ENCODE measurements at regions not wholly inside any gene's neighbourhood (a gene's known extent, or its start where the extent isn't known, plus 50 kb on each side); places are given as distances from the start of the nearest gene placed in this dataset.

GRCh38 chr5:143464723-143465490, 61.4 kb upstream of the NR3C1 start:
- H3K27ac Mint-ChIP-seq = peak overlapping the region in 1 of 7 donors; percentile 83

GRCh38 chr5:143462431-143462830, 58.9 kb upstream of the NR3C1 start:
- no peaks in the 10 kb centered on the region for H3K9me3 ChIP-seq (replicated peaks in 1 of 2; ENCODE audit: control insufficient read depth in 1 of 2, insufficient read depth in 1 of 2, low read length in 2 of 2)
- no peak overlapping the region for H3K4me3 ChIP-seq (replicated peaks in 1 of 3; ENCODE audit: low read depth in 2 of 3, low read length in 3 of 3)
- H4K20me1 ChIP-seq (ENCODE audit: insufficient read depth, low read length) = no peaks in the 10 kb centered on the region
- H3K79me2 ChIP-seq (ENCODE audit: insufficient read depth, low read length) = no peaks in the 10 kb centered on the region
- H3K27ac ChIP-seq (ENCODE audit: low read depth in 1 of 2, low read length in 2 of 2) = no peak overlapping the region
- peak in 1 of 3 donors; percentile 10 for DNase-seq
- no peaks in the 10 kb centered on the region for H3K36me3 ChIP-seq (replicated peaks in 1 of 2; ENCODE audit: control insufficient read depth in 1 of 2, insufficient read depth in 2 of 2, low read length in 2 of 2)
- no peak for TF ChIP-seq CTCF (IDR thresholded peaks at IDR 0.05)
- no peak overlapping the region for H3K27ac Mint-ChIP-seq
- peaks cover 0 to 2% (median 0%) of the 10 kb centered on the region in 3 donors for H3K27me3 Mint-ChIP-seq (ENCODE audit: low read depth in 3 of 3)
- intact Hi-C loops (cut with micrococcal nuclease) = no loop called here
- peaks cover 4% of the 10 kb centered on the region for H3K4me1 Mint-ChIP-seq
- peaks cover 0 to 3% (median 0%) of the 10 kb centered on the region in 7 donors for H3K9me3 Mint-ChIP-seq
- no peaks in the 10 kb centered on the region for H3K27me3 ChIP-seq (ENCODE audit: control insufficient read depth in 2 of 2, insufficient read depth in 2 of 2, low read length in 2 of 2)
- no peak overlapping the region for H2AFZ ChIP-seq (ENCODE audit: insufficient read depth, low read depth, low read length, poor library complexity, severe bottlenecking)
- no peaks in the 10 kb centered on the region for H3K36me3 Mint-ChIP-seq
- H3K4me2 ChIP-seq (replicated peaks; ENCODE audit: extremely low read depth, low read length, poor library complexity, severe bottlenecking) = no peak overlapping the region
- H3K4me1 ChIP-seq (ENCODE audit: control insufficient read depth in 1 of 2, insufficient read depth in 2 of 2, low read length in 2 of 2) = no peaks in the 10 kb centered on the region
- H3K9ac ChIP-seq (ENCODE audit: insufficient read depth, low read length, poor library complexity, severe bottlenecking) = no peak overlapping the region
- no peak overlapping the region for H3K4me3 Mint-ChIP-seq

More at GRCh38 chr5:143464723-143465490, 61.4 kb upstream of the NR3C1 start:
- intact Hi-C loops (cut with micrococcal nuclease) = no loop called here
- no peaks in the 10 kb centered on the region for H3K27me3 ChIP-seq (ENCODE audit: control insufficient read depth in 2 of 2, insufficient read depth in 2 of 2, low read length in 2 of 2)
- no peaks in the 10 kb centered on the region for H3K36me3 Mint-ChIP-seq
- no peaks in the 10 kb centered on the region for H3K4me1 ChIP-seq (ENCODE audit: control insufficient read depth in 1 of 2, insufficient read depth in 2 of 2, low read length in 2 of 2)
- H3K9me3 ChIP-seq (replicated peaks in 1 of 2; ENCODE audit: control insufficient read depth in 1 of 2, insufficient read depth in 1 of 2, low read length in 2 of 2) = no peaks in the 10 kb centered on the region
- no peaks in the 10 kb centered on the region for H4K20me1 ChIP-seq (ENCODE audit: insufficient read depth, low read length)
- no peaks in the 10 kb centered on the region for H3K79me2 ChIP-seq (ENCODE audit: insufficient read depth, low read length)
- H2AFZ ChIP-seq (ENCODE audit: insufficient read depth, low read depth, low read length, poor library complexity, severe bottlenecking) = no peak overlapping the region
- no peak for DNase-seq
- H3K4me2 ChIP-seq (replicated peaks; ENCODE audit: extremely low read depth, low read length, poor library complexity, severe bottlenecking) = no peak overlapping the region
- no peak for TF ChIP-seq CTCF (IDR thresholded peaks at IDR 0.05)
- no peak overlapping the region for H3K9ac ChIP-seq (ENCODE audit: insufficient read depth, low read length, poor library complexity, severe bottlenecking)
- H3K36me3 ChIP-seq (replicated peaks in 1 of 2; ENCODE audit: control insufficient read depth in 1 of 2, insufficient read depth in 2 of 2, low read length in 2 of 2) = no peaks in the 10 kb centered on the region
- 100% methylated on average over 1 of the region's 1 CpG for WGBS (ENCODE audit: insufficient coverage)
- H3K27ac ChIP-seq (ENCODE audit: low read depth in 1 of 2, low read length in 2 of 2) = no peak overlapping the region
- peaks cover 0 to 2% (median 0%) of the 10 kb centered on the region in 3 donors for H3K27me3 Mint-ChIP-seq (ENCODE audit: low read depth in 3 of 3)
- no peak overlapping the region for H3K4me3 ChIP-seq (replicated peaks in 1 of 3; ENCODE audit: low read depth in 2 of 3, low read length in 3 of 3)
- no peak overlapping the region for H3K4me3 Mint-ChIP-seq
- H3K4me1 Mint-ChIP-seq = peaks cover 2% of the 10 kb centered on the region
- H3K9me3 Mint-ChIP-seq = peaks cover 0 to 3% (median 0%) of the 10 kb centered on the region in 7 donors
